ENCODE measurements at regions not wholly inside any gene's neighbourhood (a gene's known extent, or its start where the extent isn't known, plus 50 kb on each side); places are given as distances from the start of the nearest gene placed in this dataset. TPM values are rescaled to one million over a fixed set of nuclear protein-coding genes. Genes with fewer than 3 reads are reported as not detected.

DNA sequence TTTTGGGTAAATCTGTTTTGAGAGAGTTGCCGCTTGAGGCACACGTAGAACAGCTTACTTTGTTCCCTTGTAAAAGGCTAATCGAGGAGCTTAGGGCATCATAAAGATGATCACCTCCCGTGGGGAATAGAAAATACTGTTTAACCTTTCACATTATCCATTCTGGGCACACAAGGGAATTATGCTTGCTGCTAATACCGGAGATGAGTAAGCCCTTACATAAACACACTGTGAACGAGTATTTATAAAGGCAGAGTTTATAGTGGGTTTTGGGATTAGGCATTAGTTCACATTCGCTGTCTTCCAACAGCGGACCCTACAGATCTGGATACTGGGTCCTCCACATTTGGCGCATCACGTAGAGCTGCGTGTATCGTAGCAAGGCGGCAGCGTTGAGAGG lies 51.2 kb upstream of the CNTNAP4 start:
- H3K4me1 ChIP-seq = no peaks in the 10 kb centered on the region
- no peaks in the 10 kb centered on the region for H3K36me3 ChIP-seq
- no peaks in the 10 kb centered on the region for H3K9me3 ChIP-seq
- TF ChIP-seq POLR2A (IDR thresholded peaks at IDR 0.05) = no peak
- TF ChIP-seq, protein P1, sequence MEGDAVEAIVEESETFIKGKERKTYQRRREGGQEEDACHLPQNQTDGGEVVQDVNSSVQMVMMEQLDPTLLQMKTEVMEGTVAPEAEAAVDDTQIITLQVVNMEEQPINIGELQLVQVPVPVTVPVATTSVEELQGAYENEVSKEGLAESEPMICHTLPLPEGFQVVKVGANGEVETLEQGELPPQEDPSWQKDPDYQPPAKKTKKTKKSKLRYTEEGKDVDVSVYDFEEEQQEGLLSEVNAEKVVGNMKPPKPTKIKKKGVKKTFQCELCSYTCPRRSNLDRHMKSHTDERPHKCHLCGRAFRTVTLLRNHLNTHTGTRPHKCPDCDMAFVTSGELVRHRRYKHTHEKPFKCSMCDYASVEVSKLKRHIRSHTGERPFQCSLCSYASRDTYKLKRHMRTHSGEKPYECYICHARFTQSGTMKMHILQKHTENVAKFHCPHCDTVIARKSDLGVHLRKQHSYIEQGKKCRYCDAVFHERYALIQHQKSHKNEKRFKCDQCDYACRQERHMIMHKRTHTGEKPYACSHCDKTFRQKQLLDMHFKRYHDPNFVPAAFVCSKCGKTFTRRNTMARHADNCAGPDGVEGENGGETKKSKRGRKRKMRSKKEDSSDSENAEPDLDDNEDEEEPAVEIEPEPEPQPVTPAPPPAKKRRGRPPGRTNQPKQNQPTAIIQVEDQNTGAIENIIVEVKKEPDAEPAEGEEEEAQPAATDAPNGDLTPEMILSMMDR (IDR thresholded peaks at IDR 0.05) = no peak
- TF ChIP-seq POLR2AphosphoS5 (IDR thresholded peaks at IDR 0.05; ENCODE audit: insufficient read depth in 1 of 2, low read depth in 1 of 2) = no peak
- intact Hi-C loops (cut with DNase I) = no loop called here
- H3K27ac ChIP-seq = no peak overlapping the region
- H3K4me3 ChIP-seq = no peak overlapping the region
- DNase-seq (ENCODE audit: extremely low spot score in 2 of 2) = no peak
- H3K27me3 ChIP-seq = no peaks in the 10 kb centered on the region

DNA sequence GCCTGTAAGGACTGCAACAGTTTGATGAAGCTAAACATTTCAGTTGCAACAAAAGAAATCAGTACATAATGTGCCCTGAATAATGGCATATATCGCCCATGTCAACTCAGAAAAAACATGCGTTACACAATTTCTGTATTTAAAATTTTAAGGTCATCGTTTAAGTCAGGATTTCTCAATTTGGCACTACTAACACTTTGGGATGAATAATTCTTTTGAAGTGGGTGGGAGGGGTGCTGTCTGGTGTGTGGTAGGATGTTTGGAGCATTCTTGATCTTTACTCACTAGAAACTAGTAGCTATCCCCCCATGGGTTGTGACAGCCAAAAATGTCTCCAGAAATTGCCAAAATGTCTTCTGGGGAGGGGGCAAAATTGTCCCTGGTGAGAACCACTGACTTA lies 50.7 kb upstream of the CNTNAP4 start:
- Histone ChIP-seq H3K9me3 (no peaks in the 10 kb centered on the region), H3K27ac (no peak overlapping the region), H3K4me1 (no peaks in the 10 kb centered on the region), H3K27me3 (no peaks in the 10 kb centered on the region), H3K36me3 (no peaks in the 10 kb centered on the region), H3K4me3 (no peak overlapping the region)
- no peak for DNase-seq (ENCODE audit: extremely low spot score in 2 of 2)
- no peak for TF ChIP-seq POLR2A (IDR thresholded peaks at IDR 0.05)
- TF ChIP-seq, protein P1 (IDR thresholded peaks at IDR 0.05) = no peak
- no peak for TF ChIP-seq POLR2AphosphoS5 (IDR thresholded peaks at IDR 0.05; ENCODE audit: insufficient read depth in 1 of 2, low read depth in 1 of 2)
- intact Hi-C loops (cut with DNase I) = no loop called here

Small RNA genes lying in the stretch of these regions (small RNA-seq; reads per million reads assigned to genes)
- gene RNA5SP430 = not detected
